Tibial artery (tissue), 4 donors: ENCODE measurements at regions not wholly inside any gene's neighbourhood (a gene's known extent, or its start where the extent isn't known, plus 50 kb on each side); places are given as distances from the start of the nearest gene placed in this dataset.

Experiments used
- DNase-seq, 2 donors: peaks; one replicate each; pipeline ENCODE4 v3.0.0-alpha.2; 2019
- H3K27ac ChIP-seq, 2 donors: fragments of 200-600 bp; sonication (generic) in 1 of 2; 1 replicate in 1 of 2; 2 replicates in 1 of 2; pipeline ENCODE4 v1.5.1; 2018 to 2019; ENCODE audit warnings: mild to moderate bottlenecking in 1 of 2
- H3K27me3 ChIP-seq, 2 donors: fragments of 200-600 bp; sonication (generic) in 1 of 2; one replicate each; pipeline versions ENCODE4 v1.5.1 to v1.6.0; 2016 to 2019
- H3K36me3 ChIP-seq, 3 donors: fragments of 200-600 bp; sonication (generic) in 2 of 3; one replicate each; pipeline ENCODE4 v1.5.1; 2016 to 2019; ENCODE audit warnings: mild to moderate bottlenecking in 2 of 3
- H3K4me1 ChIP-seq, 4 donors: fragments of 200-600 bp; sonication (generic) in 2 of 4; 1 replicate in 3 of 4; 2 replicates in 1 of 4; pipeline ENCODE4 v1.5.1; 2016 to 2019
- H3K4me3 ChIP-seq, 2 donors: fragments of 200-600 bp; sonication (generic) in 1 of 2; 1 replicate in 1 of 2; 2 replicates in 1 of 2; pipeline ENCODE4 v1.5.1; 2018 to 2019; ENCODE audit warnings: mild to moderate bottlenecking in 2 of 2
- H3K9me3 ChIP-seq, 3 donors: fragments of 200-600 bp; sonication (generic) in 1 of 3; one replicate each; pipeline ENCODE4 v1.5.1; 2016 to 2019
- CTCF ChIP-seq, 2 experiments: fragments of 200-600 bp in 1 of 2; fragments of 450-650 bp in 1 of 2; IDR thresholded peaks; one replicate each; pipeline ENCODE4 v1.5.1; 2017 to 2019; ENCODE audit warnings: antibody characterized with exemption in 2 of 2, mild to moderate bottlenecking in 1 of 2, moderate library complexity in 1 of 2
- intact Hi-C: fragments of 100-400 bp; cut with DNase I; formaldehyde crosslinking; loops from one replicate; pipeline ENCODE4 v1.15.0; 2023; ENCODE audit warnings: low total_unique reads

- intact Hi-C loops = no loop called here
- TF ChIP-seq CTCF (IDR thresholded peaks at IDR 0.05) = no peak
- Histone ChIP-seq H3K9me3 (no peaks in the 10 kb centered on the region), H3K27me3 (no peaks in the 10 kb centered on the region), H3K27ac (no peak overlapping the region), H3K4me1 (no peaks in the 10 kb centered on the region), H3K4me3 (no peak overlapping the region), H3K36me3 (no peaks in the 10 kb centered on the region)
- no peak for DNase-seq
Observed at GRCh38 chr2:237192881-237193280, 107.2 kb downstream of the COPS8 start.

- no peaks in the 10 kb centered on the region for H3K36me3 ChIP-seq
- no peak for DNase-seq
- H3K9me3 ChIP-seq = no peaks in the 10 kb centered on the region
- TF ChIP-seq CTCF (IDR thresholded peaks at IDR 0.05) = no peak
- H3K27ac ChIP-seq = no peak overlapping the region
- H3K4me3 ChIP-seq = no peak overlapping the region
- H3K4me1 ChIP-seq = peaks cover 0 to 1% (median 0%) of the 10 kb centered on the region in 4 donors
- intact Hi-C loops = no loop called here
- no peaks in the 10 kb centered on the region for H3K27me3 ChIP-seq
Observed at GRCh38 chr2:237193436-237193835, 107.7 kb downstream of the COPS8 start.

- Histone ChIP-seq H3K36me3 (no peaks in the 10 kb centered on the region), H3K27ac (no peak overlapping the region), H3K27me3 (no peaks in the 10 kb centered on the region), H3K4me1 (peaks cover 0 to 8% (median 0%) of the 10 kb centered on the region in 4 donors), H3K4me3 (no peak overlapping the region), H3K9me3 (no peaks in the 10 kb centered on the region)
- intact Hi-C loops = no loop called here
- no peak for TF ChIP-seq CTCF (IDR thresholded peaks at IDR 0.05)
- no peak for DNase-seq
Observed at GRCh38 chr2:237194081-237194480, 108.4 kb downstream of the COPS8 start.

GRCh38 chr2:237194906-237195305, 109.2 kb downstream of the COPS8 start:
- H3K9me3 ChIP-seq = no peaks in the 10 kb centered on the region
- no peak for TF ChIP-seq CTCF (IDR thresholded peaks at IDR 0.05)
- intact Hi-C loops = no loop called here
- DNase-seq = no peak
- H3K4me3 ChIP-seq = no peak overlapping the region
- H3K36me3 ChIP-seq = no peaks in the 10 kb centered on the region
- no peaks in the 10 kb centered on the region for H3K27me3 ChIP-seq
- H3K4me1 ChIP-seq = peaks cover 0 to 14% (median 3%) of the 10 kb centered on the region in 4 donors
- H3K27ac ChIP-seq = no peak overlapping the region

- TF ChIP-seq CTCF (IDR thresholded peaks at IDR 0.05) = no peak
- H3K27ac ChIP-seq = no peak overlapping the region
- DNase-seq = no peak
- intact Hi-C loops = no loop called here
- peaks cover 0 to 14% (median 3%) of the 10 kb centered on the region in 4 donors for H3K4me1 ChIP-seq
- H3K4me3 ChIP-seq = no peak overlapping the region
- no peaks in the 10 kb centered on the region for H3K36me3 ChIP-seq
- no peaks in the 10 kb centered on the region for H3K9me3 ChIP-seq
- no peaks in the 10 kb centered on the region for H3K27me3 ChIP-seq
Observed at GRCh38 chr2:237195396-237196120, 109.9 kb downstream of the COPS8 start.
